GM13976 (cell line): ENCODE measurements at regions not wholly inside any gene's neighbourhood (a gene's known extent, or its start where the extent isn't known, plus 50 kb on each side); places are given as distances from the start of the nearest gene placed in this dataset.

Experiments
- DNase-seq: peaks from one replicate; pipeline ENCODE4 v3.0.0; 2012; ENCODE audit warnings: low spot score
- in situ Hi-C: fragments of 300-500 bp; cut with MboI; formaldehyde crosslinking; loops from one replicate; pipeline ENCODE4 v1.12.0; 2022; ENCODE audit warnings: low sequenced_read_pairs, mixed read lengths, inconsistent platforms; ENCODE audit not compliant: unreplicated experiment
- TF ChIP-seq, protein P1 (sequence below): IDR thresholded peaks from 2 replicates; pipeline ENCODE4 v1.5.1; 2012; ENCODE audit warnings: borderline replicate concordance, mild to moderate bottlenecking; ENCODE audit not compliant: insufficient read depth; ENCODE audit errors: extremely low read depth, missing control alignments, control extremely low read depth

DNA sequence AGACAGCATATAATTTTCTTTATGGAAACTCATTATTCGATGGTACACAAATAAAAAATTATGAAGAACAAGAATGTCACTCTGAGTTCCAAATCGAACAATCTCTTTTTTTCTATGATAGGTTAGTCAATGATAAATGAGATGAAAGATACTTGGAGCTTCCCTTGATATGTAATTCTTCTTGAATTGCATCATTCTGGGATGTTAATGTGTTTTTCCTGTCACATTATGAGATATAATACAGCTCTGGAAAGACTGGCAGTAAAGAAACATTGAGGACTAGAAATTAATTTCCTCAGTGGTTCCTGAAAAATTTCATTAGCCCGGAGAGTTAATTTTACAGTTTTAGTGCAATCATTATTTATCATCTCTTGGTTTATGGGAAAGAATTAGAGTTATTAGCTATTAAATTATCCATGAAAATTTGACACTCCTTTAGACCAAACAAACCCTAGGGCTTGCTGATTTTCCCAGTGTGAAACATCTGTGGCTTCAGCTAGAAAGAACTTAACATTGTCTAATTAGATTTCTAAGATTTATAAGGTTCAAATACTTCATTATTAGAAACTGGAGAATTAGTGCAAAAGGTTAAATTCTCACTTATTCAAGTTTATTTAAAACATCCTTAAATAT lies 1546.6 kb upstream of the TENM3 start:
- TF ChIP-seq, protein P1, sequence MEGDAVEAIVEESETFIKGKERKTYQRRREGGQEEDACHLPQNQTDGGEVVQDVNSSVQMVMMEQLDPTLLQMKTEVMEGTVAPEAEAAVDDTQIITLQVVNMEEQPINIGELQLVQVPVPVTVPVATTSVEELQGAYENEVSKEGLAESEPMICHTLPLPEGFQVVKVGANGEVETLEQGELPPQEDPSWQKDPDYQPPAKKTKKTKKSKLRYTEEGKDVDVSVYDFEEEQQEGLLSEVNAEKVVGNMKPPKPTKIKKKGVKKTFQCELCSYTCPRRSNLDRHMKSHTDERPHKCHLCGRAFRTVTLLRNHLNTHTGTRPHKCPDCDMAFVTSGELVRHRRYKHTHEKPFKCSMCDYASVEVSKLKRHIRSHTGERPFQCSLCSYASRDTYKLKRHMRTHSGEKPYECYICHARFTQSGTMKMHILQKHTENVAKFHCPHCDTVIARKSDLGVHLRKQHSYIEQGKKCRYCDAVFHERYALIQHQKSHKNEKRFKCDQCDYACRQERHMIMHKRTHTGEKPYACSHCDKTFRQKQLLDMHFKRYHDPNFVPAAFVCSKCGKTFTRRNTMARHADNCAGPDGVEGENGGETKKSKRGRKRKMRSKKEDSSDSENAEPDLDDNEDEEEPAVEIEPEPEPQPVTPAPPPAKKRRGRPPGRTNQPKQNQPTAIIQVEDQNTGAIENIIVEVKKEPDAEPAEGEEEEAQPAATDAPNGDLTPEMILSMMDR, result no peak
- in situ Hi-C loops, result no loop called here
- no peak for DNase-seq

DNA sequence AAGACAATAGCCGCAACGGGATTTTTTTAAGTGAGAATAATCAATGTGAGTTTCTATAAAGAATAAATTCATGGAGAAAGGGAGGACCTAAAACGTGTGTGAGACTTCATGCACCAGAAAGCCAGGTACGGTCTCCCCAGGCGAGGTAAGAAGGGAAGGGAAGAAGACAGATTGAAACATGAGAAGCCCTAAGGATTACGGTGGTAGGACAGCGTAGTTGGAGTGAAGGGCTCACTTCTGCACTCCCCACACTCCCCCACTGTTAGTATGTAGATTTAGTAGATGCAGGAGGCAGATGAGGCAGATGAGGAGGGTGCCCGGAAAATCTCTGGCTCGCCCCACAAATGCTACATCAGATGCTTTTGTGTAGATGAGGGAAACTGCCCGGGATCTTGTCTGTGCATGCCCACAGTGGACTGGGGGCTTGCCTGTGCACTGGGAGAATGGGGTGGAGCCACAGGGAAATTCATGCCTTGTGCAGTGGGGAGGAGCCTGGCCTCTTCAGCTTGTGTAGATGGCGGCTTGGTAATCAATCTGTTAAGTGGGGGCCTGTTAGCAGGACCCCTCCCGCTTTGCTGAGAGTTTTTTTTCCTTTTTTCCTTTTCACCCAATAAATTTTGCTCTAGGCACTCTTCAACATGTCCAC lies 1544.5 kb upstream of the TENM3 start:
- in situ Hi-C loops, result no loop called here
- TF ChIP-seq, protein P1, result no peak
- no peak for DNase-seq

DNA sequence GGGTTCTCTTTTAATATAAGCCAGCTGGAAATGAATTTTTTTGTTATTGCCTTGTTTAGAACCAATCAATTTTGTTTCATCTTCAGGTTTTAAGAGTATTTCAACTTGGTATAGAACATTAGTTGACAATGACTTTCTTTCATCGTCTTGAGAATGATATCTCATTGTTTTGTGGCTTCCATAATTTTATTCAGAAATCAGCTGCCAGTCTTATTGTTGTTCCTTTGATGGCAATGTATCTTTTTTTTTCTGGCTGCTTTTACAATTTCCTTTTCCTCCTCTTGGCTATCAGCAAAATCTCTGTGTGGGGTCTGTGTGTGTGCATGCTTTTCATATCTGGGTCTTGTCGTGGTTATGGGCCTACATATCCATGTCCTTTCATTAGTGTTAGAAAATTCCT lies 1536.4 kb upstream of the TENM3 start:
- in situ Hi-C loops, result no loop called here
- TF ChIP-seq, protein P1, result no peak
- DNase-seq, result no peak

DNA sequence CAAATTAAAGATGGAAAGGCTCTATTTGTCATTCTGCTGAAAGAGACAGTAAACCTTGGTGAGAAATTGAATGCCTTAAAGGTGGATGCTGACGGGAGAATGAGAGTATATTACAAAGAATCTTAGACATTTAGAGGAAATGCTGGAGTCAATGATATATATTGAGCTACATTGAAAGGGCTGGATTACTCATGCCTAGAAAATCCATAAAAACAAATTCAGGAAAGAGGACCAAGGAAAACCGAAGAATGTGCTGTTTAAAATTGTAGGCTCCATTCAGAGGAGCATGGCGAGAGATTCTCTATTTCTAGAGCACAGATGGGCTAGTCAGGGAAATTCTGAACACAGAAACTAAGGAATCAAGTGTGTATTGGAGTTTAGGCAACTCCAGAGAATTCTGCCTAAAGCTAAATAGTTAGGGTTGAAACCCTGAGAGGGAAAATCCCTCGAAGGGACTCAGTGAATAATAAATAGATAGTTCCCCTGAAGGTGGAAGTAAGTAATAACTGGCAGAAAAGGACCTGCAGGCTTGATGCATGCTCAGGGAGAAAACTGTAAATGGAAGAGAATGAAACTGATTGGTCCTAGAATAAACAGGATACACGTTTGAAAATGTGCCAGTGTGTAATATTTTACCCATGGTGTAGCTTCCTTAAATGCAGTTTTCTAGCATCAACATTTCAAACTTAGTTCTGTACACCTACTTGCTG lies 1532.4 kb upstream of the TENM3 start:
- TF ChIP-seq, protein P1, result no peak
- in situ Hi-C loops, result no loop called here
- DNase-seq, result no peak

DNA sequence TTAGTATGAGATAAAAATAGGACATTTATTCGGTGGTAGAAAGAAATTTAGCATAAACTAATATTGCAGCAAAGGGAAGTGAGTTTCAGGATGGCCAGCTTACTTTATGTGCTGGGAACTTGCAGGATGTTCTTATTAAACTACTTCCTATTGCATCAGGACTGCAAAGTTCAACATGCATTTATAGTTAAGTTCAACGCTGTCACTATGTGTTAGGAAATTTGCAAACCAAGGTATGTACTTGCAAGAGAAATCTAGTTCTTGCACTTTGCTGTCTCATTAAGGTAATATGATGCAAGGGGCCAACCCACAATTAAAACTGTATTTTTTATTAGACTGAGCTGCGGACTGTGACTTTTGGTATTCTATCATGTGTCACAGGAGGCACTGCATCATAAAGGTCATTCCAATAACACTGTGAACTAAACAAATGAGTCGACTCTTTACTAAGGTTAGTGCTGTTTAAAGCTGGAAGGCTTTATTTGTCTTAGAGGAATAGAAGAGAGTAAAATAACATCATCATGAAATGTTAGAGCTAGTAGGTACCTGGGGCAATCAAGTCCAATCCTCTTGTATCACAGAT lies 1525.7 kb upstream of the TENM3 start:
- in situ Hi-C loops, result no loop called here
- TF ChIP-seq, protein P1, result no peak
- no peak for DNase-seq

DNA sequence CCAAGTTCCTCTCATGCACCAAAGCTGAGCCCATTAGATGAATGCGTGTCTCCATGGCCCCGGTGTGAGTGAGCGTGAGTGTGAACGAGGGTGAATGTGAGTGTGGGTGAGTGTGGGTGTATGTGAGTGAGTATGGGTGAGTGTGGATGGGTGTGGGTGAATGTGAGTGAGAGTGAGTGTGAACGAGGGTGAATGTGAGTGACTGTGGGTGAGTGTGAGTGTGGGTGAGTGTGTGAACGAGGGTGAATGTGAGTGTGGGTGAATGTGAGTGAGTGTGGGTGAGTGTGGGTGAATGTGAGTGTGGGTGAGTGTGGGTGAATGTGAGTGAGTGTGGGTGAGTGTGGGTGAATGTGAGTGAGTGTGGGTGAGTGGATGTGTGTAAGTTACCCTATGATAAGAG lies 1521.8 kb upstream of the TENM3 start:
- DNase-seq, result no peak
- TF ChIP-seq, protein P1, result no peak
- in situ Hi-C loops, result no loop called here
